PC-3 (cell line): ENCODE measurements at regions not wholly inside any gene's neighbourhood (a gene's known extent, or its start where the extent isn't known, plus 50 kb on each side); places are given as distances from the start of the nearest gene placed in this dataset.

ENCODE experiments used
- ATAC-seq: fragments of 200-7000 bp; cut with Tn5 transposase; 2 replicates; pipeline ENCODE4 v1.9.1; 2020; ENCODE audit warnings: mild to moderate bottlenecking, moderate library complexity
- BruUV-seq: library from RNA; stranded (reverse); fragments of 400-500 nt; replicated peaks from 2 replicates; lab custom pipeline; 2021; lab: Mats Ljungman, UMichigan
- CTCF ChIA-PET: fragments of 300-600 bp; sonication (Branson Sonifier 250); formaldehyde crosslinking; loops from one replicate; lab custom pipeline; 2022; ENCODE audit warnings: antibody characterized with exemption; lab: Charles Lee
- POLR2A ChIA-PET: fragments of 300-600 bp; sonication (Branson Sonifier 250); formaldehyde crosslinking; loops from one replicate; lab custom pipeline; 2022; ENCODE audit warnings: antibody characterized with exemption; ENCODE audit not compliant: unreplicated experiment; lab: Charles Lee
- DNase-seq: peaks from one replicate; pipeline ENCODE4 v3.0.0-alpha.2; 2015
- H2AFZ ChIP-seq: fragments of 300-600 bp; sonication (generic); 2 replicates; pipeline ENCODE4 v1.6.0; 2016; ENCODE audit warnings: antibody characterized with exemption, low read length
- H3F3A ChIP-seq: fragments of 300-600 bp; sonication (generic); one replicate; pipeline ENCODE4 v1.6.0; 2017; ENCODE audit warnings: antibody characterized with exemption, low read length, control low read depth, mild to moderate bottlenecking; ENCODE audit not compliant: unreplicated experiment
- H3K27ac ChIP-seq: fragments of 300-600 bp; sonication (generic); 2 replicates; pipeline ENCODE4 v1.5.1; 2016; ENCODE audit warnings: mild to moderate bottlenecking, low read length
- H3K27me3 ChIP-seq: fragments of 300-600 bp; sonication (generic); 2 replicates; pipeline ENCODE4 v1.6.1; 2016; ENCODE audit warnings: low read length, mixed read lengths
- H3K36me3 ChIP-seq: fragments of 300-600 bp; sonication (generic); 2 replicates; pipeline ENCODE4 v1.6.1; 2016; ENCODE audit warnings: low read depth, mixed run types, low read length, mixed read lengths
- H3K4me1 ChIP-seq: fragments of 300-600 bp; sonication (generic); 2 replicates; pipeline ENCODE4 v1.5.1; 2016; ENCODE audit warnings: low read length; ENCODE audit not compliant: insufficient read depth
- H3K4me2 ChIP-seq: fragments of 300-600 bp; sonication (generic); 2 replicates; pipeline ENCODE4 v1.6.0; 2016; ENCODE audit warnings: low read length
- H3K4me3 ChIP-seq: fragments of 300-600 bp; sonication (generic); 2 replicates; pipeline ENCODE4 v1.5.1; 2016; ENCODE audit warnings: mild to moderate bottlenecking, low read length, mixed read lengths
- H3K79me2 ChIP-seq: fragments of 300-600 bp; sonication (generic); 2 replicates; pipeline ENCODE4 v1.6.1; 2017; ENCODE audit warnings: low read length, mixed read lengths
- H3K9ac ChIP-seq: fragments of 300-600 bp; sonication (generic); 2 replicates; pipeline ENCODE4 v1.6.0; 2016; ENCODE audit warnings: mild to moderate bottlenecking, low read length
- H3K9me2 ChIP-seq: fragments of 300-600 bp; sonication (generic); replicated peaks from 2 replicates; pipeline ENCODE4 v1.6.1; 2016; ENCODE audit warnings: mixed run types, low read length, mixed read lengths
- H3K9me3 ChIP-seq: fragments of 300-600 bp; sonication (generic); 2 replicates; pipeline ENCODE4 v1.6.1; 2016; ENCODE audit warnings: low read length, mixed read lengths
- H4K20me1 ChIP-seq: fragments of 300-600 bp; sonication (generic); 2 replicates; pipeline ENCODE4 v1.6.1; 2016; ENCODE audit warnings: low read length, mixed read lengths
- CTCF ChIP-seq: fragments of 300-600 bp; sonication (generic); conservative IDR thresholded peaks from 2 replicates; pipeline ENCODE4 v1.5.1; 2017; ENCODE audit warnings: antibody characterized with exemption, low read depth, mild to moderate bottlenecking, low read length
- EZH2 ChIP-seq: fragments of 300-600 bp; sonication (generic); IDR thresholded peaks from one replicate; pipeline ENCODE4 v1.6.1; 2017; ENCODE audit warnings: antibody characterized with exemption, mild to moderate bottlenecking, low read length; ENCODE audit not compliant: unreplicated experiment
- EZH2phosphoT487 ChIP-seq: fragments of 300-600 bp; sonication (generic); IDR thresholded peaks from 2 replicates; pipeline ENCODE4 v1.6.1; 2018; ENCODE audit warnings: mild to moderate bottlenecking, antibody characterized with exemption, low read length, borderline replicate concordance
- intact Hi-C: fragments of 100-400 bp; cut with micrococcal nuclease; formaldehyde crosslinking; loops from 2 replicates; pipeline ENCODE4 v1.9.0; 2023

DNA sequence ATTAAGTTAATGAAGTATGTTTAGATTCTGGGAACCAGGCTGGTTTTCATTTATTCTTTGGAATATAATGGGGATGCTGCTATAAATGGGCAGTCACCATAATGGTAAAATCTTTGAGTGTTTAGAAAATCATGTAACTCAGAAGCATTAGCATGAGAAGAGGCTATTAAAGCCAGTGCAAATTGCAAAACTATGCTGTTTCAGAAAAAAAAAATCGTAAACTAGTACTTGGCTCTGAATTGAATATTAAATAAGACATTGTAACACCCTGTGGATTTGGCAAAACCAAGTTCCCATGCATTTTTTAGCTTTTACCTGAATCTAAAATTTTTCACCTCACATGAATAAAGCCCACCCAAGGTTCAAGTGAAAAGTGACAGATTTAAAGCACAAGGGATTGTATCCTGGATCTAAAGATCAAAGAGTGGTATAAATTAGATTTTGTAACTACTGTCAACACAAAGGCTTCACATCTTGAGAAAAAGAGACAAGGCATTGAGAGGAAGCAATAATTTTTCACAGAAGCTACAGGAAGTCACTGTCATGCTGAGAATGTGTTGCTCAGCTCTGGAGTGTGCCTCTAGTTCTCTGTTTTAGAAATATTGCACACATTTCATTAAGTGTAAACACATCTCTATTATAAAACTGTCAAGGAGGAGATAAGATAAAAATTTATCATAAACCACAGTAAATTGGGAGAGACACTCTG, 142.2 kb downstream of the ABCA8 start:
- DNase-seq (no peak), ATAC-seq (no peak)
- no peak for TF ChIP-seq EZH2phosphoT487
- no peak for TF ChIP-seq CTCF
- TF ChIP-seq EZH2 = no peak
- POLR2A ChIA-PET = no interaction called here
- Histone ChIP-seq H3K4me1 (no peaks in the 10 kb centered on the region), H3K79me2 (no peaks in the 10 kb centered on the region), H3F3A (no peaks in the 10 kb centered on the region), H3K27me3 (no peaks in the 10 kb centered on the region), H3K9me3 (no peaks in the 10 kb centered on the region), H3K4me3 (no peak overlapping the region), H3K27ac (no peak overlapping the region), H2AFZ (no peak overlapping the region), H3K4me2 (no peak overlapping the region), H3K9ac (no peak overlapping the region), H3K9me2 (0 out of 2 replicates have a peak, but pooled peaks cover 2% of the 10 kb centered on the region), H4K20me1 (no peaks in the 10 kb centered on the region), H3K36me3 (no peaks in the 10 kb centered on the region)
- CTCF ChIA-PET = no interaction called here
- intact Hi-C loops = no loop called here
- no TSS peak for BruUV-seq

DNA sequence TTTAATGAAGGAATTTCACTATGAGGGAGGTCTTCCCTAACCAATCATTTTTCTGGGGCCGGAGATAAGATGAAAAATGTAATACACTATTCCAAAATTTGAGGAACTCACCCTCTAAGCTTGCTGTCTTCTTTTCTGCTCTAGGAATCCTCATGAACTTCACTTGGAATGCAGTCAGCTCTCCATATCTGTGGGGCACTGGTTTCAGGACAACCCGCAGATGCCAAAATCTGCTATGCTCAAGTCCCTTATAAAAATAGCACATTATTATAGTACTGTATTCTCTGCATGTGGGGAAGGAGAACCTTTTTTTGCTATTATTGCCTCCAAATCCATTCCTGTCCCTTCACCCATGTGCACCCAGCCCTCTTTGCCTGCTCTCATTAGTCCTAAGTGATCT, 146.0 kb downstream of the ABCA8 start:
- ATAC-seq = no peak
- no TSS peak for BruUV-seq
- CTCF ChIA-PET = interaction anchor here (0.9 kb wide), 1 partner anchor 98 kb away, joined by 3 read pairs; no protein-coding TSS in a partner anchor

More for the DNA sequence above, 146.0 kb downstream of the ABCA8 start:
- no peak for TF ChIP-seq EZH2
- no peak for TF ChIP-seq CTCF
- no peak for TF ChIP-seq EZH2phosphoT487
- Histone ChIP-seq H2AFZ (no peak overlapping the region), H4K20me1 (no peaks in the 10 kb centered on the region), H3F3A (no peaks in the 10 kb centered on the region), H3K27me3 (no peaks in the 10 kb centered on the region), H3K36me3 (no peaks in the 10 kb centered on the region), H3K9ac (no peak overlapping the region), H3K27ac (no peak overlapping the region), H3K9me2 (0 out of 2 replicates have a peak, but pooled peaks cover 2% of the 10 kb centered on the region), H3K4me2 (no peak overlapping the region), H3K4me3 (no peak overlapping the region), H3K4me1 (no peaks in the 10 kb centered on the region), H3K79me2 (no peaks in the 10 kb centered on the region), H3K9me3 (no peaks in the 10 kb centered on the region)
- intact Hi-C loops = no loop called here
- DNase-seq = no peak
- POLR2A ChIA-PET = no interaction called here
